Neural cell (in vitro differentiated cells): ENCODE measurements at regions not wholly inside any gene's neighbourhood (a gene's known extent, or its start where the extent isn't known, plus 50 kb on each side); places are given as distances from the start of the nearest gene placed in this dataset.

Experiments
- CTCF ChIP-seq: fragments of 450-650 bp; IDR thresholded peaks from 2 replicates; pipeline ENCODE4 v1.5.1; 2014; ENCODE audit warnings: antibody characterized with exemption, mild to moderate bottlenecking, moderate library complexity; ENCODE audit not compliant: poor library complexity, severe bottlenecking
- POLR2AphosphoS5 ChIP-seq: IDR thresholded peaks from 2 replicates; pipeline ENCODE4 v1.6.1; 2012
- TAF1 ChIP-seq: IDR thresholded peaks from 2 replicates; pipeline ENCODE4 v1.6.1; 2012; ENCODE audit warnings: low read depth

GRCh38 chr7:131787101-131787500 is 230.7 kb upstream of the PODXL start:
- TF ChIP-seq TAF1 (no peak), CTCF (no peak), POLR2AphosphoS5 (no peak)
